A549 (cell line): ENCODE measurements at regions not wholly inside any gene's neighbourhood (a gene's known extent, or its start where the extent isn't known, plus 50 kb on each side); places are given as distances from the start of the nearest gene placed in this dataset.

Experiments used
- EP300 ChIP-seq, 2 experiments: fragments of >200 bp; sonication (Bioruptor Twin); formaldehyde crosslinking; IDR thresholded peaks; 2 replicates in 1 of 2; 3 replicates in 1 of 2; pipeline ENCODE4 v1.6.1; 2016 to 2017
- MAFK ChIP-seq: fragments of 450-650 bp; IDR thresholded peaks from 2 replicates; pipeline ENCODE4 v1.6.1; 2014; ENCODE audit not compliant: partially characterized antibody
- POLR2A ChIP-seq: IDR thresholded peaks from 2 replicates; pipeline ENCODE4 v1.6.1; 2012; ENCODE audit warnings: mild to moderate bottlenecking, low read length
- SREBF2 ChIP-seq: fragments of 450-650 bp; IDR thresholded peaks from 2 replicates; pipeline ENCODE4 v1.6.1; 2014; ENCODE audit warnings: mild to moderate bottlenecking, moderate library complexity
- TF ChIP-seq, protein P1 (sequence below): fragments of >200 bp; sonication (Bioruptor Twin); formaldehyde crosslinking; IDR thresholded peaks from 3 replicates; pipeline ENCODE4 v1.5.1; 2016
- TF ChIP-seq, protein P2 (sequence below): fragments of 250-450 bp; sonication (Bioruptor Pico); IDR thresholded peaks from 2 replicates; pipeline ENCODE4 v1.5.0; 2021; ENCODE audit warnings: mild to moderate bottlenecking, moderate library complexity, borderline replicate concordance
- TF ChIP-seq, protein P3 (sequence below): fragments of 200-600 bp; sonication (generic); IDR thresholded peaks from 2 replicates; pipeline ENCODE4 v1.6.1; 2016; ENCODE audit warnings: antibody characterized with exemption, mild to moderate bottlenecking, moderate library complexity

DNA sequence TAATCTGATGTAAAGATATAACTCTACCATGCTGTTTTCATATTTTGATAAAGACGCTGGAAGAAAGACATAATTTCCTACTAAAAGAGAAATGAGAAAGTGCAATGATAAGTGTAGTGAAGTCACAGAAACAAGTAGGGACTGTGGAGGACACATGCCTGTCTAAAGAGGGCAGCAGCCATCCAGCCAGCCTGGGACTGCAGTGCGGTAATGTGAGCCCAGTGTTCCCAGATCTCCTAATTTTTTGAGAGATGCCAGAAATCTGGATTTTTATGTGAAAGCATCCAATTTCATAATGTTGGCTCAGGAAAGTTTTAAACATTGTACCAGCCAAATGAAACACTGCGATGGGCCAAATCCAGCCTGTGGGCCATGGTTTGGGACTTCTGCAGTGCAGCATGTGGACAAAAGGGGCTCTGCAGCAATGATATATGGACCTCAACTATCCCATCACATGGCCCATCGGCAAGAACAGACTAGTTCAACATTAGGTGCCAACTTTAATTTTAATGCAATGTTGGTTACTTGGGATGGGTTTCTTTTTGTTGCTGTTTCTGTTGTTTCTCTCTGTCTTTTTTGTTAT, 329.5 kb downstream of the LTN1 start:
- TF ChIP-seq, protein P1, sequence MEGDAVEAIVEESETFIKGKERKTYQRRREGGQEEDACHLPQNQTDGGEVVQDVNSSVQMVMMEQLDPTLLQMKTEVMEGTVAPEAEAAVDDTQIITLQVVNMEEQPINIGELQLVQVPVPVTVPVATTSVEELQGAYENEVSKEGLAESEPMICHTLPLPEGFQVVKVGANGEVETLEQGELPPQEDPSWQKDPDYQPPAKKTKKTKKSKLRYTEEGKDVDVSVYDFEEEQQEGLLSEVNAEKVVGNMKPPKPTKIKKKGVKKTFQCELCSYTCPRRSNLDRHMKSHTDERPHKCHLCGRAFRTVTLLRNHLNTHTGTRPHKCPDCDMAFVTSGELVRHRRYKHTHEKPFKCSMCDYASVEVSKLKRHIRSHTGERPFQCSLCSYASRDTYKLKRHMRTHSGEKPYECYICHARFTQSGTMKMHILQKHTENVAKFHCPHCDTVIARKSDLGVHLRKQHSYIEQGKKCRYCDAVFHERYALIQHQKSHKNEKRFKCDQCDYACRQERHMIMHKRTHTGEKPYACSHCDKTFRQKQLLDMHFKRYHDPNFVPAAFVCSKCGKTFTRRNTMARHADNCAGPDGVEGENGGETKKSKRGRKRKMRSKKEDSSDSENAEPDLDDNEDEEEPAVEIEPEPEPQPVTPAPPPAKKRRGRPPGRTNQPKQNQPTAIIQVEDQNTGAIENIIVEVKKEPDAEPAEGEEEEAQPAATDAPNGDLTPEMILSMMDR: no peak
- no peak for TF ChIP-seq SREBF2
- TF ChIP-seq, protein P2, sequence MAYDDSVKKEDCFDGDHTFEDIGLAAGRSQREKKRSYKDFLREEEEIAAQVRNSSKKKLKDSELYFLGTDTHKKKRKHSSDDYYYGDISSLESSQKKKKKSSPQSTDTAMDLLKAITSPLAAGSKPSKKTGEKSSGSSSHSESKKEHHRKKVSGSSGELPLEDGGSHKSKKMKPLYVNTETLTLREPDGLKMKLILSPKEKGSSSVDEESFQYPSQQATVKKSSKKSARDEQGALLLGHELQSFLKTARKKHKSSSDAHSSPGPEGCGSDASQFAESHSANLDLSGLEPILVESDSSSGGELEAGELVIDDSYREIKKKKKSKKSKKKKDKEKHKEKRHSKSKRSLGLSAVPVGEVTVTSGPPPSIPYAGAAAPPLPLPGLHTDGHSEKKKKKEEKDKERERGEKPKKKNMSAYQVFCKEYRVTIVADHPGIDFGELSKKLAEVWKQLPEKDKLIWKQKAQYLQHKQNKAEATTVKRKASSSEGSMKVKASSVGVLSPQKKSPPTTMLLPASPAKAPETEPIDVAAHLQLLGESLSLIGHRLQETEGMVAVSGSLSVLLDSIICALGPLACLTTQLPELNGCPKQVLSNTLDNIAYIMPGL (CRISPR knock-in tag): no peak
- TF ChIP-seq MAFK: no peak
- no peak for TF ChIP-seq POLR2A
- no peak for TF ChIP-seq EP300 (IDR thresholded peaks at IDR 0.05)
- TF ChIP-seq, protein P3, sequence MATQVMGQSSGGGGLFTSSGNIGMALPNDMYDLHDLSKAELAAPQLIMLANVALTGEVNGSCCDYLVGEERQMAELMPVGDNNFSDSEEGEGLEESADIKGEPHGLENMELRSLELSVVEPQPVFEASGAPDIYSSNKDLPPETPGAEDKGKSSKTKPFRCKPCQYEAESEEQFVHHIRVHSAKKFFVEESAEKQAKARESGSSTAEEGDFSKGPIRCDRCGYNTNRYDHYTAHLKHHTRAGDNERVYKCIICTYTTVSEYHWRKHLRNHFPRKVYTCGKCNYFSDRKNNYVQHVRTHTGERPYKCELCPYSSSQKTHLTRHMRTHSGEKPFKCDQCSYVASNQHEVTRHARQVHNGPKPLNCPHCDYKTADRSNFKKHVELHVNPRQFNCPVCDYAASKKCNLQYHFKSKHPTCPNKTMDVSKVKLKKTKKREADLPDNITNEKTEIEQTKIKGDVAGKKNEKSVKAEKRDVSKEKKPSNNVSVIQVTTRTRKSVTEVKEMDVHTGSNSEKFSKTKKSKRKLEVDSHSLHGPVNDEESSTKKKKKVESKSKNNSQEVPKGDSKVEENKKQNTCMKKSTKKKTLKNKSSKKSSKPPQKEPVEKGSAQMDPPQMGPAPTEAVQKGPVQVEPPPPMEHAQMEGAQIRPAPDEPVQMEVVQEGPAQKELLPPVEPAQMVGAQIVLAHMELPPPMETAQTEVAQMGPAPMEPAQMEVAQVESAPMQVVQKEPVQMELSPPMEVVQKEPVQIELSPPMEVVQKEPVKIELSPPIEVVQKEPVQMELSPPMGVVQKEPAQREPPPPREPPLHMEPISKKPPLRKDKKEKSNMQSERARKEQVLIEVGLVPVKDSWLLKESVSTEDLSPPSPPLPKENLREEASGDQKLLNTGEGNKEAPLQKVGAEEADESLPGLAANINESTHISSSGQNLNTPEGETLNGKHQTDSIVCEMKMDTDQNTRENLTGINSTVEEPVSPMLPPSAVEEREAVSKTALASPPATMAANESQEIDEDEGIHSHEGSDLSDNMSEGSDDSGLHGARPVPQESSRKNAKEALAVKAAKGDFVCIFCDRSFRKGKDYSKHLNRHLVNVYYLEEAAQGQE: no peak
